Breast epithelium (tissue), 4 donors: ENCODE measurements at regions not wholly inside any gene's neighbourhood (a gene's known extent, or its start where the extent isn't known, plus 50 kb on each side); places are given as distances from the start of the nearest gene placed in this dataset.

Experiments
- DNase-seq, 2 donors: peaks; one replicate each; pipeline ENCODE4 v3.0.0-alpha.2; 2019; ENCODE audit warnings: low spot score in 2 of 2
- H3K27ac ChIP-seq, 2 donors: fragments of 200-600 bp; sonication (generic) in 1 of 2; one replicate each; pipeline ENCODE4 v1.5.1; 2016 to 2019; ENCODE audit warnings: mild to moderate bottlenecking in 1 of 2
- H3K27me3 ChIP-seq, 2 donors: fragments of 200-600 bp; sonication (generic) in 1 of 2; one replicate each; pipeline versions ENCODE4 v1.5.1 to v1.6.0; 2017 to 2019; ENCODE audit warnings: control low read depth in 1 of 2, mild to moderate bottlenecking in 1 of 2
- H3K36me3 ChIP-seq: fragments of 200-600 bp; one replicate; pipeline ENCODE4 v1.5.1; 2019
- H3K4me1 ChIP-seq, 2 donors: fragments of 200-600 bp; sonication (generic); one replicate each; pipeline ENCODE4 v1.5.1; 2016 to 2019; ENCODE audit warnings: control low read depth in 1 of 2
- H3K4me3 ChIP-seq, 3 donors: fragments of 200-600 bp; sonication (generic); 1 replicate in 2 of 3; 2 replicates in 1 of 3; pipeline ENCODE4 v1.5.1; 2016 to 2019; ENCODE audit warnings: mild to moderate bottlenecking in 3 of 3, moderate library complexity in 2 of 3
- H3K9me3 ChIP-seq, 2 donors: fragments of 200-600 bp; sonication (generic) in 1 of 2; one replicate each; pipeline ENCODE4 v1.5.1; 2016 to 2019; ENCODE audit warnings: control low read depth in 1 of 2
- POLR2A ChIP-seq: fragments of 450-650 bp; IDR thresholded peaks from one replicate; pipeline ENCODE4 v1.6.1; 2016; ENCODE audit warnings: antibody characterized with exemption, mild to moderate bottlenecking, moderate library complexity
- POLR2AphosphoS5 ChIP-seq, 3 donors: sonication (generic); formaldehyde crosslinking; IDR thresholded peaks; one replicate each; pipeline ENCODE4 v1.6.1; 2017; ENCODE audit warnings: antibody characterized with exemption in 3 of 3
- intact Hi-C: fragments of 100-400 bp; cut with DNase I; formaldehyde crosslinking; loops from one replicate; pipeline ENCODE4 v1.15.1; 2023; ENCODE audit warnings: low total_unique reads
- TF ChIP-seq, protein P1 (sequence below), 3 donors: fragments of 450-650 bp; IDR thresholded peaks; one replicate each; pipeline ENCODE4 v1.5.1; 2016 to 2017; ENCODE audit warnings: antibody characterized with exemption in 3 of 3, mild to moderate bottlenecking in 3 of 3, moderate library complexity in 3 of 3

GRCh38 chr11:32262367-32262766 is 171.5 kb downstream of the RCN1 start:
- no peaks in the 10 kb centered on the region for H3K27me3 ChIP-seq
- intact Hi-C loops, result no loop called here
- H3K4me3 ChIP-seq, result no peak overlapping the region
- TF ChIP-seq, protein P1, sequence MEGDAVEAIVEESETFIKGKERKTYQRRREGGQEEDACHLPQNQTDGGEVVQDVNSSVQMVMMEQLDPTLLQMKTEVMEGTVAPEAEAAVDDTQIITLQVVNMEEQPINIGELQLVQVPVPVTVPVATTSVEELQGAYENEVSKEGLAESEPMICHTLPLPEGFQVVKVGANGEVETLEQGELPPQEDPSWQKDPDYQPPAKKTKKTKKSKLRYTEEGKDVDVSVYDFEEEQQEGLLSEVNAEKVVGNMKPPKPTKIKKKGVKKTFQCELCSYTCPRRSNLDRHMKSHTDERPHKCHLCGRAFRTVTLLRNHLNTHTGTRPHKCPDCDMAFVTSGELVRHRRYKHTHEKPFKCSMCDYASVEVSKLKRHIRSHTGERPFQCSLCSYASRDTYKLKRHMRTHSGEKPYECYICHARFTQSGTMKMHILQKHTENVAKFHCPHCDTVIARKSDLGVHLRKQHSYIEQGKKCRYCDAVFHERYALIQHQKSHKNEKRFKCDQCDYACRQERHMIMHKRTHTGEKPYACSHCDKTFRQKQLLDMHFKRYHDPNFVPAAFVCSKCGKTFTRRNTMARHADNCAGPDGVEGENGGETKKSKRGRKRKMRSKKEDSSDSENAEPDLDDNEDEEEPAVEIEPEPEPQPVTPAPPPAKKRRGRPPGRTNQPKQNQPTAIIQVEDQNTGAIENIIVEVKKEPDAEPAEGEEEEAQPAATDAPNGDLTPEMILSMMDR (IDR thresholded peaks at IDR 0.05), result no peak
- TF ChIP-seq POLR2A (no peak), POLR2AphosphoS5 (IDR thresholded peaks at IDR 0.05) (no peak)
- DNase-seq, result no peak
- H3K4me1 ChIP-seq, result no peaks in the 10 kb centered on the region
- H3K36me3 ChIP-seq, result no peaks in the 10 kb centered on the region
- H3K27ac ChIP-seq, result no peak overlapping the region
- H3K9me3 ChIP-seq, result no peaks in the 10 kb centered on the region

GRCh38 chr11:32265911-32266310 is 169.4 kb downstream of the WT1 start:
- Histone ChIP-seq H3K9me3 (no peaks in the 10 kb centered on the region), H3K36me3 (no peaks in the 10 kb centered on the region), H3K27me3 (no peaks in the 10 kb centered on the region), H3K4me3 (no peak overlapping the region), H3K4me1 (no peaks in the 10 kb centered on the region), H3K27ac (no peak overlapping the region)
- no peak for TF ChIP-seq POLR2AphosphoS5 (IDR thresholded peaks at IDR 0.05)
- TF ChIP-seq, protein P1 (IDR thresholded peaks at IDR 0.05), result no peak
- no peak for TF ChIP-seq POLR2A
- no peak for DNase-seq
- intact Hi-C loops, result no loop called here

DNA sequence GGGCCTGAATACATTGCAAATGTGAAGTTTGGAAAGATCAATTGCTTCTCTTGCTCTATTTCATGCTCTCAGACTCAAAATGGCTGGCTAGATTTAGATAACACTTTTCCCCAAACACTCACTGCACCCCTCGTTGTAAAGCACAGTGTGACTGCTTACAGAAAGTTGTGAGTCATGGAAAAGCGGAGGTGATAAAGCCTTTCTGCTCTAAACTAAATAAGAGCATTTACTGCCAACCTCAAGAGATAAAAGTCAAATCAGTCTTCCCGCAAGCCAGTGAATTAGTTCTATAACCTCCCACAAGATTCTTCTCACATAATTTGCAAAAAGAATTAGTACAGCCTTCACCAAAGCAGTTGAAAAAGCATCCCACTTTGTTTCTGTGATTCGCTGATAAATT is 168.7 kb downstream of the WT1 start:
- TF ChIP-seq POLR2A (no peak), POLR2AphosphoS5 (IDR thresholded peaks at IDR 0.05) (no peak)
- TF ChIP-seq, protein P1 (IDR thresholded peaks at IDR 0.05), result no peak
- H3K27ac ChIP-seq, result no peak overlapping the region
- H3K4me1 ChIP-seq, result no peaks in the 10 kb centered on the region
- no peak for DNase-seq
- intact Hi-C loops, result no loop called here
- no peaks in the 10 kb centered on the region for H3K36me3 ChIP-seq
- H3K4me3 ChIP-seq, result no peak overlapping the region
- no peaks in the 10 kb centered on the region for H3K27me3 ChIP-seq
- no peaks in the 10 kb centered on the region for H3K9me3 ChIP-seq

GRCh38 chr11:32267679-32268187 is 167.6 kb downstream of the WT1 start:
- intact Hi-C loops, result no loop called here
- no peak overlapping the region for H3K27ac ChIP-seq
- H3K27me3 ChIP-seq, result no peaks in the 10 kb centered on the region
- no peaks in the 10 kb centered on the region for H3K4me1 ChIP-seq
- H3K9me3 ChIP-seq, result no peaks in the 10 kb centered on the region
- no peak for DNase-seq
- no peaks in the 10 kb centered on the region for H3K36me3 ChIP-seq
- TF ChIP-seq POLR2A (no peak), POLR2AphosphoS5 (IDR thresholded peaks at IDR 0.05) (no peak)
- TF ChIP-seq, protein P1 (IDR thresholded peaks at IDR 0.05), result no peak
- H3K4me3 ChIP-seq, result no peak overlapping the region

GRCh38 chr11:32273931-32274330 is 161.4 kb downstream of the WT1 start:
- Histone ChIP-seq H3K9me3 (no peaks in the 10 kb centered on the region), H3K4me1 (no peaks in the 10 kb centered on the region), H3K27ac (no peak overlapping the region), H3K36me3 (no peaks in the 10 kb centered on the region), H3K4me3 (no peak overlapping the region), H3K27me3 (no peaks in the 10 kb centered on the region)
- DNase-seq, result no peak
- TF ChIP-seq, protein P1 (IDR thresholded peaks at IDR 0.05), result no peak
- no peak for TF ChIP-seq POLR2AphosphoS5 (IDR thresholded peaks at IDR 0.05)
- TF ChIP-seq POLR2A, result no peak
- intact Hi-C loops, result no loop called here
